PC-9 (cell line): ENCODE measurements at regions not wholly inside any gene's neighbourhood (a gene's known extent, or its start where the extent isn't known, plus 50 kb on each side); places are given as distances from the start of the nearest gene placed in this dataset.

Experiments
- BruUV-seq: library from RNA; stranded (reverse); fragments of 400-500 nt; replicated peaks from 2 replicates; lab custom pipeline; 2021; lab: Mats Ljungman, UMichigan
- CTCF ChIA-PET: fragments of 300-600 bp; sonication (Branson Sonifier 250); formaldehyde crosslinking; loops from one replicate; lab custom pipeline; 2022; ENCODE audit warnings: antibody characterized with exemption; lab: Charles Lee
- POLR2A ChIA-PET: fragments of 300-600 bp; sonication (Branson Sonifier 250); formaldehyde crosslinking; loops from one replicate; lab custom pipeline; 2022; ENCODE audit warnings: antibody characterized with exemption; ENCODE audit not compliant: unreplicated experiment; lab: Charles Lee
- DNase-seq, 2 experiments: peaks; one replicate each; pipeline versions ENCODE4 v3.0.0 to v3.0.0-alpha.2; 2015 to 2022; ENCODE audit warnings: mixed read lengths in 1 of 2
- H2AFZ ChIP-seq: fragments of 200-600 bp; sonication (generic); 2 replicates; pipeline ENCODE4 v1.8.1; 2017; ENCODE audit warnings: antibody characterized with exemption
- H3F3A ChIP-seq: fragments of 200-600 bp; sonication (generic); 2 replicates; pipeline ENCODE4 v1.8.1; 2017; ENCODE audit warnings: antibody characterized with exemption, mild to moderate bottlenecking, low read depth; ENCODE audit not compliant: insufficient read depth
- H3K27ac ChIP-seq: fragments of 200-600 bp; sonication (generic); 2 replicates; pipeline ENCODE4 v1.6.1; 2016; ENCODE audit warnings: mixed run types
- H3K27me3 ChIP-seq: fragments of 200-600 bp; sonication (generic); 2 replicates; pipeline ENCODE4 v1.6.1; 2016; ENCODE audit warnings: low read depth, mixed run types; ENCODE audit not compliant: insufficient read depth
- H3K36me3 ChIP-seq: fragments of 200-600 bp; sonication (generic); 2 replicates; pipeline ENCODE4 v1.6.1; 2016; ENCODE audit warnings: low read depth, mixed run types
- H3K4me1 ChIP-seq: fragments of 200-600 bp; sonication (generic); replicated peaks from 2 replicates; pipeline ENCODE4 v1.6.1; 2016; ENCODE audit warnings: mixed run types; ENCODE audit not compliant: insufficient read depth
- H3K4me2 ChIP-seq: fragments of 200-600 bp; sonication (generic); 2 replicates; pipeline ENCODE4 v1.6.1; 2017; ENCODE audit warnings: mixed run types
- H3K4me3 ChIP-seq: fragments of 200-600 bp; sonication (generic); 2 replicates; pipeline ENCODE4 v1.6.1; 2016; ENCODE audit warnings: mixed run types
- H3K79me2 ChIP-seq: fragments of 200-600 bp; sonication (generic); 2 replicates; pipeline ENCODE4 v1.6.1; 2017; ENCODE audit warnings: low read depth, mixed run types
- H3K9me2 ChIP-seq: fragments of 200-600 bp; sonication (generic); 2 replicates; pipeline ENCODE4 v1.8.1; 2017; ENCODE audit warnings: mild to moderate bottlenecking; ENCODE audit not compliant: insufficient read depth
- H3K9me3 ChIP-seq: fragments of 200-600 bp; sonication (generic); 2 replicates; pipeline ENCODE4 v1.8.1; 2016; ENCODE audit warnings: low read depth; ENCODE audit not compliant: insufficient read depth
- H4K20me1 ChIP-seq: fragments of 200-600 bp; sonication (generic); 2 replicates; pipeline ENCODE4 v1.8.1; 2017; ENCODE audit not compliant: insufficient read depth
- CTCF ChIP-seq: fragments of 200-600 bp; sonication (generic); conservative IDR thresholded peaks from 2 replicates; pipeline ENCODE4 v1.6.1; 2017; ENCODE audit warnings: mixed run types, antibody characterized with exemption, mild to moderate bottlenecking, moderate library complexity
- EZH2 ChIP-seq: fragments of 200-600 bp; sonication (generic); IDR thresholded peaks from 2 replicates; pipeline ENCODE4 v1.8.0; 2017; ENCODE audit warnings: antibody characterized with exemption, low read depth
- intact Hi-C: fragments of 100-400 bp; cut with micrococcal nuclease; formaldehyde crosslinking; loops from one replicate; pipeline ENCODE4 v1.10.0; 2022; ENCODE audit not compliant: unreplicated experiment

GRCh38 chr20:57047281-57048026 lies 219.0 kb downstream of the BMP7 start:
- Histone ChIP-seq H3K4me2 (peak overlapping the region; percentile 80), H4K20me1 (no peaks in the 10 kb centered on the region), H3K4me3 (peak overlapping the region; percentile 34; the same call in 1 of the 2 replicates), H3K9me3 (no peaks in the 10 kb centered on the region), H3K36me3 (no peaks in the 10 kb centered on the region), H2AFZ (peak overlapping the region; percentile 66), H3K9me2 (no peaks in the 10 kb centered on the region), H3K79me2 (no peaks in the 10 kb centered on the region), H3F3A (peaks cover 34% of the 10 kb centered on the region), H3K27ac (peak overlapping the region; percentile 85), H3K27me3 (no peaks in the 10 kb centered on the region), H3K4me1 (peaks cover 27% of the 10 kb centered on the region)
- DNase-seq: peak; percentile 40 to 77
- POLR2A ChIA-PET: no interaction called here
- BruUV-seq: no TSS peak
- intact Hi-C loops: loop anchor here (1.0 to 5.0 kb wide), 2 partner anchors 420 to 497 kb away; partner anchors contain the start of gene TFAP2C
- CTCF ChIA-PET: no interaction called here
- TF ChIP-seq CTCF: peak; percentile 67
- no peak for TF ChIP-seq EZH2

GRCh38 chr20:57048027-57048869 lies 218.2 kb downstream of the BMP7 start:
- H3K79me2 ChIP-seq: no peaks in the 10 kb centered on the region
- intact Hi-C loops: loop anchor here (1.0 to 5.0 kb wide), 2 partner anchors 421 to 498 kb away; partner anchors contain the start of gene TFAP2C
- no peaks in the 10 kb centered on the region for H3K9me2 ChIP-seq
- BruUV-seq: no TSS peak
- no peaks in the 10 kb centered on the region for H3K36me3 ChIP-seq
- H2AFZ ChIP-seq: peak overlapping the region; percentile 66
- peak overlapping the region; percentile 85 for H3K27ac ChIP-seq
- peak overlapping the region; percentile 80 for H3K4me2 ChIP-seq
- peaks cover 27% of the 10 kb centered on the region for H3K4me1 ChIP-seq
- CTCF ChIA-PET: no interaction called here
- no peaks in the 10 kb centered on the region for H3K9me3 ChIP-seq
- TF ChIP-seq EZH2 (no peak), CTCF (peak; percentile 95)
- peaks cover 34% of the 10 kb centered on the region for H3F3A ChIP-seq
- peak overlapping the region; percentile 34; the same call in 1 of the 2 replicates for H3K4me3 ChIP-seq
- no peaks in the 10 kb centered on the region for H3K27me3 ChIP-seq
- no peaks in the 10 kb centered on the region for H4K20me1 ChIP-seq
- POLR2A ChIA-PET: interaction anchor here (0.6 kb wide), 1 partner anchor 572 kb away, joined by 4 read pairs; no protein-coding TSS in a partner anchor
- peak; percentile 47 to 89 for DNase-seq

GRCh38 chr20:57049296-57049695 lies 217.1 kb downstream of the BMP7 start:
- Histone ChIP-seq H3K4me1 (peaks cover 27% of the 10 kb centered on the region), H3K4me3 (no peak overlapping the region), H3K9me3 (no peaks in the 10 kb centered on the region), H3K27me3 (no peaks in the 10 kb centered on the region), H3K9me2 (no peaks in the 10 kb centered on the region), H3K36me3 (no peaks in the 10 kb centered on the region), H3K27ac (no peak overlapping the region), H4K20me1 (no peaks in the 10 kb centered on the region), H2AFZ (no peak overlapping the region), H3K4me2 (no peak overlapping the region), H3K79me2 (no peaks in the 10 kb centered on the region), H3F3A (peaks cover 34% of the 10 kb centered on the region)
- CTCF ChIA-PET: no interaction called here
- TF ChIP-seq EZH2 (no peak), CTCF (no peak)
- DNase-seq: no peak
- POLR2A ChIA-PET: interaction anchor here (0.6 kb wide), 1 partner anchor 573 kb away, joined by 4 read pairs; no protein-coding TSS in a partner anchor
- intact Hi-C loops: loop anchor here (5.0 kb wide), 1 partner anchor 422 kb away; the partner anchor contains the start of gene TFAP2C
- no TSS peak for BruUV-seq
